ENCODE measurements at regions not wholly inside any gene's neighbourhood (a gene's known extent, or its start where the extent isn't known, plus 50 kb on each side); places are given as distances from the start of the nearest gene placed in this dataset.

DNA sequence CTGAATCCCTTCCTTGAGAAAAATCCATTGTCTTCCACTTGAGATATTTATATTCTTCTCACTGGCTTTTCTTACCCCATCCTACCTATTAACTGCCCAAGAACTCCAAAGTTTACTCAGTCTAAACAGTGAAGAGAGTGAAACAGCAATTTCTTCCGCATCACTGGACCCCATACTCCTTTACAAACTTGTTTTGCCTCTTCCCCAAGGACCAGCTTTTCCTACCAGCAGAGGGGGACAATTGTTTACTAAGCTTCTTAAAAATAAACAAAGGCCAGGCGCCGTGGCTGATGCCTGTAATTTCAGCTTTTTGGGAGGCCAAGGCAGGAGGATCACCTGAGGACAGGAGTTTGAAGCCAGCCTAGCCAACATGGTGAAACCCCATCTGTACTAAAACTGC, 52.0 kb downstream of the LRATD1 start:
- no peak for DNase-seq

DNA sequence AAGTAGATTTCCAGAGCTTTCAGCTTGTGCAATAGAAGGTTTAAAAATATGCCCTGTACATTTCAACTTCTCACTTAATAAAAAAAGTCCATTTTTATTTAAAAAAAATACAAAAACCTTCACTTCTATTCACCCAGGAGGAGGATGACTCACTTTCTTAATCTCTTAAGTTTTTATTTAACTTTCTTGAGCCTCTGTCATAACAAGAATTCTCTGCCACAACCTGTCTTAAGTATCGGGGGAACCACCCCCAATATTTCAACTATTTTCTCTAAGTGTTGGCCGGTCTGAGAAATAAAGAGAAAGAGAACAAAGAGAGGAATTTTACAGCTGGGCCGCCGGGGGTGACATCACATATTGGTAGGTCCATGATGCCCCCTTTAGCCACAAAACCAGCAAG, 58.4 kb downstream of the LRATD1 start:
- DNase-seq: no peak

DNA sequence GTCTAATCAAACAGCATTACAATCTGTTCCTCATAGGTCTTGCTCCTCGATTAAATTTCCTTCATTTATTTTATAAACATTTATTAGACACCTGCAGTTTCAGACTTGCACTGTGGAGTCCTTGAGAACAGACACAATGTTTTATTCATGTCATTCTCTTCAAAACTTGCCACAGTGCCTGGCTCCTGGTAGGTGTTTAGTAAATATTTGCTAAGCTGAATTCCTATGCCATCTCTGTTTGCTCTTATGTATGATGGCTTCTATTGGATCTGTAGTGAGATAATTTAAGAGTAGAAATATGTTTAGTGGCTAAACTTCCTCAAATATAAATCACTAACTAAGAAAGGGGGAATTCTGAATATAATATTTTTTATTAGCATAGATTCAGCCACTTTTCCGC, 61.4 kb downstream of the LRATD1 start:
- DNase-seq: no peak

DNA sequence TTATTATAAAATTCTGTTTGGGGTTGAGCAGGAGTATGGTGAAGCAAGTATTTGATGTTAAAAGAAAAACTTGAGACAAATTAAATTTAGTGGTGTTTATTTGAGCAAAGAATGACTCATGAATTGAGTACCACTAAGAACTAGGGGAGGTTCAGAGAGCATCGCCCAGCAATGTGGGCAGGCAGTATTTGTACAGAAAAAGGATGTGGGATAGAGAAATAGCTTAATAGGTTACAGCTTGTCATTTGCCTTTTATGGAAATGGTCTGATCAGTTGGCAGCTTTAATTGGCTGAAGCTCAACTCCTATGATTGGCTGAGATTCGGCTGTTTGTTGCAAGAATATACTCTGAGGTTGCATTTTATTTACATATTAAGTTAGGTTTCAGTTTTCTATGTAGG, 68.2 kb downstream of the LRATD1 start:
- no peak for DNase-seq

DNA sequence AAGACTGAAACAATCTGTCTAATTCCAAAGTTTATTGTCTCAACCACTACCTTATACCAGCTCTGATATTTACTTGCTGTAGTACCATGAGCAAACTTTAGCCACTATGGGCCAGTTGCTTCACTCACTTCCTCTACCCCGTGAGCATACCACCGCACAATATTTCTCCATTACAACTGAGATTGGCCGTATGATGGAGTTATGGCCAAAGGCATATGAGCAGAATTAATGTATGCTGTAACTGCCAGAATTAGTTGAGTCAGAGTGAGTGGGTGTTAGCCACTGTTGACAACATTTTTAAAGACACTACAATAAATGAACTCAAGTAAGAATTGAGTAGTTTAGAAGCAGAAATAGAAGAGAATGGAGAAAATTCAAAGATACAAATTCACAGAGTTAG, 69.7 kb downstream of the LRATD1 start:
- no peak for DNase-seq

DNA sequence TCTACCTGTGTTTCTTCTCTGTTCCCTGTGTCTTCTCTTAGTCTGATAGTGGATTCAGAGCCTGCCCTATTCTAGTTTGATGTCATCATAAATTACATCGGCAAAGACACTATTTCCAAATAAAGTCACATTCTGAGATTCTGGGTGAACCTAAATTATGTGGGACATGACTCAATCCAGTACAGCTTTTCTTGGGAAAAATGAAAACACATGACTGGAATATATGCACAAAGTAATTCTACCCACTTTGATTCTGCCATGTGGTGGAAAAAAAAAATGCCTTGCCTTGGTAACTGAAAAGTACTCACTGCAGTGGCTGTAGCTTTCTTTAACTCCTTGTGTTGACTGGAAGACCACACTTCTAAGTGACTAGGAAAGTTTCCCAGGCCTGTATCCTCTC, 73.7 kb downstream of the LRATD1 start:
- no peak for DNase-seq

DNA sequence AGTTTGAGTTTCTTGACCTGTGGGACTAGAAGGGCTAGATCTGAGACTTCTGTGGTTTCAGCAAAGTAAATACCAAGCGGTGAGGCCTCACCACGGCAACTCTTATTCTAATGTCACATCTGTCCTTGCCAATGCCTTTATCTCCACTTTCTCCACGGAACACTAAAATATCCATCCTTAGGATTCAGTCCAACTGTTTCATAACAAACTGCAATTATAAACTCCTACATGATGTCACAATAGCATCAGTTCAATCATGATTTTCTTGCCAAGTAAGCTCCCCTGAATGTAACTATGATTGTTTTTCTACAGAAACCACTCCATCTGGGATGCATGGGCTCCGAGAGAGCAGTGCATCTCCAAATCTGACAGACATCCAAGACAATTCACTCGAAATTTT, 79.6 kb downstream of the LRATD1 start:
- no peak for DNase-seq

DNA sequence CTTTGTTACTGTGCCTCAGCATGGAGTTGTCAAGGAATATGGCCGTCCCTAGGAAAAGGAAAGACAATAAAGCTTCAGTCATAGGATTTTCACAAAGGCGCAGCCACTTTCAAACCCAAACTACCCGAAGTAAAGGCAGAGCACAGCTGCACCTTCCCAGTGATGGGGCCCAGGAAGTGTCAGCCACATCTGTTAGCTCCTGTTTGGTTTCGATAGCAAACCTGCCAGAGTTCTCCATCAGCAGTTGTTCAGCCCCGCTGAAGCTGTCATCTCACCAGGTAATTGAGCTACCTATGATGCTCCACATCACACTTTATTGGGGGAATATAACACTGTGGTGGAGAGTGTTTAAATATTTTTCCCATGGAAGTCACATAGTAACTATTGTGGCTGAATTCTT, 80.7 kb downstream of the LRATD1 start:
- no peak for DNase-seq

DNA sequence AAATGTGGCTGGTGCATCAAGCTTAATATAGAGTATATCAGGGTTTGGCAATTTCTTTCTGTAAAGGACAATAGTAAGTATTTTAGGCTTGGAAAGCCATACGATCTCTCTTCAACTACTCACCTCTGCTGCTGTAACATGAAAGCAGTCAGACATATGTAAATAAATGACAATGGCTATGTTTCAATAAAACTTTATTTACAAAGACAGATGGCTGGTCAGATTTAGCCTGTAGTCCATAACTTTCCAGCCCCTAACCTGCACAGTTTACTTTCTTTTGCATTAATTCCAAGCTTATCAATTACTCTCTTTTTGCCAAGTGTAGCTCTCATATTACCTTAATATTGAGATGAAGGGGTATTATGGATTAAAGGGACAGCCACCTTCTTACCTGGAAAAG, 83.1 kb downstream of the LRATD1 start:
- DNase-seq: no peak

DNA sequence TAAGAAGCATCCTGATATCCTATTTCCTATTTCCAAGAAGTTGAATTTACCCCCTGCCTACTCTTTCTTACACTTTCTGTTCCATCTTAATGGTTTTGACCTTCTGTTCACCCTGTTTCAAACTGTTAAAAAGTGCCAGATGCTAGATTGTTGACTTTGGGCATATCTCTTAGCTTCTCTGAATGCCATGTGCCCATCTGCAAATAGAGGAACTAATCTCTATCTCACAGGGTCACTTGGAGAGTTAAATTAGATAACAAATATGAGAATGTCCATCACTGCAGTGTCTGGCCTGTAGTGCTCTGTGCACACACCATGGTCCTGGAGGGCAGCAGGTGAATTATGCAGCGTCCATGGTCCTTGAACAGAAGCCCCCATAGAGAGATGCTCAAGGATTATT, 83.8 kb downstream of the LRATD1 start:
- DNase-seq: no peak

DNA sequence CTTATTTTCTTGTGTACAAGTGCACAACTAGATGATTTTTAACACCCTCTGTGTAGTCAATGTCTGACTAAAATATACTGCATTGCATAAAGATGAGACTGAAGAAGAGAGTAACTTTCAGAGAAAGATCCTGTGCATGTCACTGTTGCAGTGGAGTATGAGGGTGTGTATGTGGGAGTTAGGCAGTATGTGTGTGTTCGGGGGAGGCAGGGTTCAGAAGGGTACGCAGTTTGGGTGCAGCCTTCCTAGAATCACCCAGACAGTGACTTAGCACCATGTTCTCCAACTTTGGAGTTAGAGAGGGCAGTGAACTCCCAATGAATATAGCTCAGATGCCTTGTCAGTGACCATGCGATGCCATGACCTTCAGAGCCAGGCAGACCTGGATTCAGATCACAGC, 84.6 kb downstream of the LRATD1 start:
- no peak for DNase-seq

DNA sequence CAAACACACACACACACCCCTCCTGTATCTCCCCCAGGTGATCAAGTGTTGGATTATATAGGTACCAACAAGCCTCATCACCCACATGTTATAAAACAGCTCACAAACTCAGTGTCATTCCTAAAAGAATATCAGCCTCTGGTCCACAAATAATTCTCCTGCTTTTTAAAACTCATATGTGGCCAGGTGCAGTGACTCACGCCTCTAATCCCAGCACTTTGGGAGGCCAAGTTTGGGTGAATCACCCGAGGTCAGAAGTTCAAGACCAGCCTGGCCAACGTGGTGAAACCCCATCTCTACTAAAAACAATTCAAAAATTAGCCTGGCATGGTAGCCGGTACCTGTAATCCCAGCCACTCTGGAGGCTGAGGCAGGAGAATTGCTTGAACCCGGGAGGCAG, 87.8 kb downstream of the LRATD1 start:
- no peak for DNase-seq

DNA sequence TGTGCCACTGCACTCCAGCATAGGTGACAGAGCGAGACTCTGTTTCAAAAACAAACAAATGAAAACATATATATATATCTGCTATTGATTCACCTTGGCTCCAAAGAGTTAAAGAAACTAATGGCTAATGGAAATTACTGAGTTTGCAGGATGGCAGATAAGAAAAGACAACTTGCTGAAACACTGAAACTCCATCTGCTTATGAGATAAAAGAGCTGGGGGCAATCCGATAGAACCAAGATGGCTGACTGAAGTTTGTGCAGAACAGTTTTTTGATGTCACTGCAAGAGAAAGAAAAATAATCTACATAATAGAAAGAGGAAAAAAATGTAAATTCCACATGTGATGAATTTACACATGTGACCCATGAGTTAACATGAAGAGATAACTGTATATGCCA, 88.2 kb downstream of the LRATD1 start:
- no peak for DNase-seq

DNA sequence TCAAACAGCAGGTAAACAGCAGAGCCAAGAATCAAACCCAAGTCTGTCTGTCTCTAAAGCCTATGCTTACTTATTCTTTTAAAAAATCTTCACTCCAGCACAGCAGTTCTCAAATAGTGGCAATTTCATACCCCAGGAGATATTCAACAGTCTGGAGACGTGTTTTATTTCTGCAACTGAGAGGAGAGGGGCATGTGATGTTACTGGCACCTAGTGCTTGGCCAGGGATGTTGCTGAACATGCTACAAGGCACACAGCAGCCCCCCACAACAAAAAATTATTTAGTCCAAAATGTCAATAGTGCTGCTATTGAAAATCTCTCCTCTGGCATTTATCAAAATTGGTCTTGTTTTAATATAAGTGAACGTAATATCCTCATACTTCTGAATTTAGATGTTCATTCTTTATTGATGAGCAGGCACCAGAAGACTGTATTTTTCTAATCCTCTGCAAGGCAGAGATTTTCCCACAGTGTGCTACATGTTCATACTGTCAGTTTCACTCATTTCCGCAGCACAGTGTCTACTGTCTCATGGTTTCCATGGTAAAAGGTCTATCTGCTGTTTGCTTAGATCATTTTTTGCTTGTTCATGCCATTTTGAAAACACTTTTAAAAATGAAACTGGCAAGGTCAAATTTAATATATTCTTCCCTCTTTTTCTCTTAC, 90.5 kb downstream of the LRATD1 start:
- DNase-seq: no peak

DNA sequence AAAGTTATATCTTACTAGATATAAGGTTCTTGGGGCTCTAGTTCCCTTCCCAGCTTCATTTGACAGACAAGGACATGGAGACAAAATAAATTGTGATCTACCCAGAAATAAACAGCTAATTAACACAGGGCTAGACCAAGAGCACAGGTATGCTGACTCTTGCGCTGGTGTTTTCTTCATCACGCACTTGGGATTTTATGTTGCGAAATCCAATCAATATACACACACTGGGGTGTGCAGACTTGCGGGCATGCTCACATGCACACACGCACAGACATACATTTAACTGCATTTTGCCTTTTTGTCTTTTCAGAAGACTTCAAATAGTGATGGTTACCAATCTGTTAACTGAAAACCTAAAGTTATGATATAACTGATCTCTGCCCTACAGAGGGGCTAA, 91.2 kb downstream of the LRATD1 start:
- DNase-seq: no peak

DNA sequence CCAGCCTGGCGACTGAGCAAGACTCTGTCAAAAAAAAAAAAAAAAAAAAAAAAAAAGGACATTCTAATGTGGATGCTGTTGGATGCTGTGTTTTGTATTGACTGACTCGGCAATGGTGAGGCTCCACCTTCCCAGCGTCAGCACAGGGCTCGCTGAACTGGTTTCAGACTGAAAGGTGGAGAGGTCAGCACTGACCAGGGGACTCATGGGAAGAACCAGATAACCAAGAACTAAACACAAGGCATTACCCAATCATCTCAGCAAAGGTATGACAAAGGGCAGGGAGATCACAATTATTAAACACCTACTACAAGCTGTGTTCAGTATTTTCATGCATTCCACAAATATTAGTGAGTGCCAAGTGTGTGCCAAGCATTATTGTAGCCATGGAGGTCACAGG, 103.2 kb downstream of the LRATD1 start:
- DNase-seq: no peak

DNA sequence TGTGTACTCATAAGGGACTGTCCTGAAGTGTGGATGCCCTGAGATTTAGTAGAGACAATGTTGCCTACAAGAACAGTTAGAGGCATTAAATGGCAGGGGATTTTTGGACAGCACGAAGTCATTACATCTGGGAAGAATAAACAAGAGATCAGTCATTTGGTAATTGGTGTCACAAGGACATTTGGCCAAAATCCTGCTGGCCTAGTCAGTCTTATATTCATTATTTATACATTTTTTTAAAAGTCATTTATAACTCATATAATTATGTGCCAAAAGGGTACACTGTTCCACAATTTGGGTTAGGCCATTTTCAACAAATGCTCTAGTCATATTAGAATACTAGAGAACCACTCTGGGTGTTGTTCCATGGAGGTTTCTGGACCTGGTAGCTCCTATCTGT, 104.7 kb downstream of the LRATD1 start:
- no peak for DNase-seq

DNA sequence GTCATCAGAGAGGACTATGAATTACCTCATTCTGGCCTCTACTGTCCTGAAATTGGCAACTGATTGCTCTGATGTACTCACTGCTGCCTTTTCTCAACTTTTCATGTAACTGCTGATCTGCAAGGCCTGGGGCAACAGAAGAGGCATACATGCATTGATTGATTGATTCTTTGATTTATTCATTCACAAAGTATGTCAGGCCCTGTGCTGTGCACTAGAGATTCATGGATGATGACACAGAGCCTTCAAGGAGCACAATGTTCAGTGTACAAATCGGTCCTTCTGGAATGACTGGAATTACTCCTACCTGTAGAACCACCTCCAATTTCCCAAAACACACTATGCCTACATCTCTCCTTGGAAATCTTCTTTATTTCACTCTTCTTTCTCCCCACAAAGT, 111.3 kb downstream of the LRATD1 start:
- no peak for DNase-seq

DNA sequence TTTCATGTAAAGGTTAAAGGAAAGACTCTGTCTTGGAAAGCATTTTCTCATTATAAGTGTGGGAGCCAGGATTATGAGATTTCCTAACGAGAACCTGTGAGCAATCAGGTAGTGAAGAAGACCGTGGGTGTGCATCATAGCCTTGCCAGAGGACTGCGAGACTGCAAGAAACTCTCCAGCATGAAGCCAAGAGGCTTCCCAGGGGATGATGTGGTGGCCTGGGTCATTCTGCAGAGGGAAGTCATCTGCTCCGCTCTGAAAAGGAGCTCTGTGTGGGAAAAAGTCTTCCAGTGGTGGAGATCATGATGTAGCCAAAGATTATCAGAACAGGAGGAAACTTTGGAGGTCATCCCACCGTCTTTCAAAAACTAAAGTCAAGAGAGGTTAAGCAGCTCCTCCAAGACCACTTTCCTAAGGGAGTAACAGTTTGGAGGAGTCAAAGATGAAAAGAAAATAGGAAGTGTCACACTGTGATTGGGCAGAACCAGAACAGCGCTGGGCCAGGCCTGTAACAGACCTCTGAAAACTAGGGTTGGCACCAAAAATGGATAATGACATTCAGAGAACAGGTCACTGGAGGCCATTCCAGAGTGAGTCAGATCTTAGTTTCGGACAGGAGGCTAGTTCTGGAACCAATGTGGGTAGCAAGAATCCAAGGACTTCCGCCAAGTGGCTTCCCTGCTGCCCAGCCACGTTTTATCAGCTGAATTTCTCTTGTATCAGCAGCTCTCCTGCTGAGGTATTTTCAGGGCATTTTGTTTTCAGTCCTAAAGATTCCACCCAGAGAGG, 113.0 kb downstream of the LRATD1 start:
- no peak for DNase-seq

DNA sequence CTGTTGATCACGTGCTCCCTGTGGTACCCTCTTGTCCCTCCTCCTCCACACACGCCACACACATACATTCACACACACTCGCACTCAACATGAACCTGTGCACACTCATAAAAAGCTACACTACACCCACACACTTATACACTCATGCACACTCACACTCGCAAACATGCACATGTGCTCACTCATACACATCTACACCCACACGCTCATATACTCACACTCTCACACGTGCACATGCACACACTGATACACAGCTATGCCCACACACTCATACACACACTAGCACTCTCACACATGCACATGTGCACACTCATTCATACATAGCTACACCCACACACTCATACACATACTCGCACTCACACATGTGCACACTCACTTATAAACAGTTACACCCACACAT, 113.6 kb downstream of the LRATD1 start:
- DNase-seq: no peak

DNA sequence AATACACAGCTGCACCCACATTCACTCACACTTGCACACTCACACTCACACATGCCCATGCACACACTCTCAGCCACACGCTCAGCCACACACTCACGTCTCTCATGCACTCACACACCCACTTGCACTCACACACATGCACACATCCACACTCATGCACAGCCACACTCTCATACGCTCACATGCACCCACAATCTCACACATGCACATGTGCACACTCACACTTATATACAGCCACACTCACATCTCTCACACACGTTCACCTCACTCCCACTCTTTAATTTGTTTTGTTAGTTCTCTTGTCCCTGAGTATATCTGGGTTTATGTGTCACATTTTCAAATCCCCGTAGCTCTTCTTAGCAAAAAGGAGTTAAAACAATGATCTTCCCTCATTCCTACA, 114.9 kb downstream of the LRATD1 start:
- DNase-seq: no peak

DNA sequence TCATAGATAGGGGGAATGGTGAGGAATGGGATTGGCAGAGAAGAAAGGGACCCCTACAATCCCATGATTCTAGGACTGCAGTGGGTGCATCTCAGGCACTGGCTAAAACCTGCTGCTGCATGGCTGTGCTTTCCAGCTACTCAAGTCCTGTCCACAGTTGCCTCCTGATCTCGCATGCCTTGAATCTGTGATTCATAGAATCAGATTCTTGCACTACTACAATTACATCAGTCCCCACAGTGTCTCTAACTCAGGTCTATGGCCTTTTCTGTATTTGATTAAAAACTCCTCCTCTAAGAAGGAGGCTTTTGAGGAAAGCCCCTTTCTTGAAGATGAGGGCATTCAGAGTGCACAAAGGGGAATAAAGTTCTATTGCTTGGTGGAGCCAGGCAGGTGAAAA, 117.4 kb downstream of the LRATD1 start:
- no peak for DNase-seq

DNA sequence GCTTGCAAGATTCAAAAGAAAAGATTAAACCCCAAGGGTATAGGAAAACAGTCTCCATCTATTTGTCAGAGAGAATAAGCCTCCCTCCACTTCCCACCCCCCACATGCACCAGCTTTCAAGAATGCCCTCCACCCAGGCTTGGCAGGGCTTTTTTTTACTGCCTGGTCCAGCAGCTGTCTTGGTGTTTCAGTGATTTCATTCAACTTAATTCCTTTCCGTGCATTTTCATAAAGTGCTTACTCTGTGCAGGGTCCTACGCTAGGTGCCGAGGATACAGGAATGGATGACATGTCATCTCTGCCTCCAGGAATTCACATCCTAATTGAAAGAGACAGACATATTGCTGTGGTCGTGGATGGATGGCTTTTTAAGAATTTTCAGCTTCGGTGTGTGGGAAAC, 117.9 kb downstream of the LRATD1 start:
- DNase-seq: no peak

DNA sequence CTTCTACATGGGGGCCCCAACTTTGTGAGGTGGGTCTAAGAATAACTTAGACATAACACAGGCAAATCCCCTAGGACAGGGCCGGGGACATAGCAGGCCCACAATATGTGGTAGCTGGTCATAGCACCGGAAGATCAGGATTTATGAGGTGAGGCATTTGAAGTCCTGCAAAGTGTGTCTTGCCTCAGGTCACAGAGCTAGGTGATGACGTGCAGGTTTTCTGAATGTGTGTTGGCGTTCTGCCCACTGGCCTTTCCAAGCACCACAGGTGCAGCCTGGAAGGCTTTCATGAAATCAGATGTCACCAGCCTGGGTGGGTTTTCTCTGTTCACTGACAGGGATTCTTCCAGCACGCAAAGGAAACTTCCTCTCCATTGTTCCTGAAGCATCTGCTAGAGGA, 119.1 kb downstream of the LRATD1 start:
- DNase-seq: no peak

DNA sequence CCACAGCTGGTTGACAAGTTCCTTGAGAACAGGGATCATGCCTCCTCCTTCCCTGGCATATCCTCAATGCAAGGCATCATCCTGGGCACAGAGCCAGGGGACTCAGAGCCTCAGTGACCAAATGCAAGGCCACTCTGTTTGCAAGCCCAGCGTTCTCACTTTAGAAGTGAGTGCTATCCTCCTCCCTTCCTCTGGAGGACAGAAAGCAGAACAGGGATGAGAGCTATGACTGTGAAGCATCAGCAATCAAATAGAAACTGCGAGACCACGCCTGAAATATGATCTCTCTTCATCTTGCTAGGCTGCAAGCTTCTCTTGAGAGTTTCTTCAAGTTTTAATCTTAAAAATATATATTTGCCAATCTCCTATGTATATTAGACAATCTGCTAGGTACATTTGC, 119.8 kb downstream of the LRATD1 start:
- no peak for DNase-seq

Data from NK-92 treated with Interleukin-12 subunit alpha and Interleukin-12 subunit beta, amount 100 ng/mL, for 24 hours (cell line).